ENCODE measurements at regions not wholly inside any gene's neighbourhood (a gene's known extent, or its start where the extent isn't known, plus 50 kb on each side); places are given as distances from the start of the nearest gene placed in this dataset.
A peak's percentile ranks its signal among the peaks of the same experiment; 100 is the strongest.

GRCh38 chr1:223052462-223052861 is 90.6 kb downstream of the TLR5 start:
- FAIRE-seq (no peak), ATAC-seq (peak; percentile 39; the same call in 2 of the 3 replicates), DNase-seq (ENCODE audit: extremely low read depth in 1 of 4, low spot score in 3 of 4) (no peak)
- no peaks in the 10 kb centered on the region for H3K9me3 ChIP-seq (replicated peaks; ENCODE audit: control insufficient read depth, insufficient read depth, low read depth, low read length)
- H3K9me1 ChIP-seq (ENCODE audit: control insufficient read depth, insufficient read depth, low read length): no peaks in the 10 kb centered on the region
- no peaks in the 10 kb centered on the region for H3K79me2 ChIP-seq (ENCODE audit: control insufficient read depth, insufficient read depth, low read length)
- CTCF ChIA-PET (ENCODE audit: low intra/inter-chr PET ratio): no interaction called here
- no peak overlapping the region for H3K4me2 ChIP-seq (ENCODE audit: insufficient read depth, low read length)
- in situ Hi-C loops (cut with MboI) (no loop called here), intact Hi-C loops (cut with micrococcal nuclease) (no loop called here)
- H3K4me3 ChIP-seq: no peak overlapping the region
- no peak overlapping the region for H2AFZ ChIP-seq (ENCODE audit: low read depth, low read length)
- no peaks in the 10 kb centered on the region for H3K36me3 ChIP-seq (ENCODE audit: control insufficient read depth, insufficient read depth, low read length)
- peaks cover 13 to 53% of the 10 kb centered on the region in 2 experiments; a peak in 3 of 5 replicates for H3K27me3 ChIP-seq (ENCODE audit: control insufficient read depth in 2 of 2, insufficient read depth in 2 of 2, low read length in 2 of 2)
- POLR2A ChIA-PET: no interaction called here
- TF ChIP-seq ZNF444 (CRISPR knock-in tag; IDR thresholded peaks at IDR 0.05) (no peak), ZNF184 (CRISPR knock-in tag; IDR thresholded peaks at IDR 0.05) (no peak), KDM4B (IDR thresholded peaks at IDR 0.05; ENCODE audit: borderline replicate concordance in 2 of 2, low read depth in 1 of 2) (no peak)
- no TSS peak for BruUV-seq (replicated peaks)
- H3K4me1 ChIP-seq (replicated peaks in 1 of 2; ENCODE audit: control insufficient read depth in 2 of 2, insufficient read depth in 2 of 2, low read length in 2 of 2): no peaks in the 10 kb centered on the region
- WGBS (ENCODE audit: insufficient coverage, low coverage, missing lambda C conversion rate): 2% methylated on average over 9 of the region's 9 CpGs
- no peaks in the 10 kb centered on the region for H4K20me1 ChIP-seq (replicated peaks; ENCODE audit: control insufficient read depth, insufficient read depth, low read length)
- no peak overlapping the region for H3K9ac ChIP-seq (ENCODE audit: insufficient read depth in 1 of 2, low read depth in 2 of 2, low read length in 2 of 2)
- H3K27ac ChIP-seq (ENCODE audit: extremely low read depth, low read depth, low read length): no peak overlapping the region

- Histone ChIP-seq H3K4me2 (ENCODE audit: insufficient read depth, low read length) (no peak overlapping the region), H3K9me1 (ENCODE audit: control insufficient read depth, insufficient read depth, low read length) (no peaks in the 10 kb centered on the region), H3K9ac (ENCODE audit: insufficient read depth in 1 of 2, low read depth in 2 of 2, low read length in 2 of 2) (no peak overlapping the region), H3K27me3 (ENCODE audit: control insufficient read depth in 2 of 2, insufficient read depth in 2 of 2, low read length in 2 of 2) (peaks cover 13 to 51% of the 10 kb centered on the region in 2 experiments; a peak in 3 of 5 replicates), H3K4me1 (replicated peaks in 1 of 2; ENCODE audit: control insufficient read depth in 2 of 2, insufficient read depth in 2 of 2, low read length in 2 of 2) (no peaks in the 10 kb centered on the region), H3K4me3 (no peak overlapping the region), H3K9me3 (replicated peaks; ENCODE audit: control insufficient read depth, insufficient read depth, low read depth, low read length) (no peaks in the 10 kb centered on the region), H4K20me1 (replicated peaks; ENCODE audit: control insufficient read depth, insufficient read depth, low read length) (no peaks in the 10 kb centered on the region), H3K36me3 (ENCODE audit: control insufficient read depth, insufficient read depth, low read length) (no peaks in the 10 kb centered on the region), H2AFZ (ENCODE audit: low read depth, low read length) (no peak overlapping the region), H3K27ac (ENCODE audit: extremely low read depth, low read depth, low read length) (no peak overlapping the region), H3K79me2 (ENCODE audit: control insufficient read depth, insufficient read depth, low read length) (no peaks in the 10 kb centered on the region)
- WGBS (ENCODE audit: insufficient coverage, low coverage, missing lambda C conversion rate): 0% methylated on average over 5 of the region's 5 CpGs
- no peak for DNase-seq (ENCODE audit: extremely low read depth in 1 of 4, low spot score in 3 of 4)
- no peak for ATAC-seq
- in situ Hi-C loops (cut with MboI): no loop called here
- CTCF ChIA-PET (ENCODE audit: low intra/inter-chr PET ratio): no interaction called here
- FAIRE-seq: no peak
- POLR2A ChIA-PET: no interaction called here
- BruUV-seq (replicated peaks): no TSS peak
- intact Hi-C loops (cut with micrococcal nuclease): no loop called here
- TF ChIP-seq JUND (IDR thresholded peaks at IDR 0.05; ENCODE audit: borderline replicate concordance, low read depth, low read length) (no peak), JUND (tag; IDR thresholded peaks at IDR 0.05; ENCODE audit: borderline replicate concordance, low read depth, low read length) (no peak), AFF4 (CRISPR knock-in tag; IDR thresholded peaks at IDR 0.05) (no peak), SMARCA5 (IDR thresholded peaks at IDR 0.05) (no peak)
Measured at GRCh38 chr1:223052931-223053330, 90.1 kb downstream of the TLR5 start.
